Activated CD8-positive, alpha-beta T cell treated with anti-CD3 and anti-CD28 coated beads for 36 hours (primary cell): ENCODE measurements at regions not wholly inside any gene's neighbourhood (a gene's known extent, or its start where the extent isn't known, plus 50 kb on each side); places are given as distances from the start of the nearest gene placed in this dataset.

ENCODE experiments used
- ATAC-seq: fragments of 200-7000 bp; cut with Tn5 transposase; one replicate; pipeline ENCODE4 v1.10.0; 2021; ENCODE audit warnings: mild to moderate bottlenecking, moderate library complexity
- CTCF ChIA-PET: fragments of 350-600 bp; sonication (Branson Sonifier 250); formaldehyde crosslinking; loops from one replicate; lab custom pipeline; 2021; ENCODE audit warnings: antibody characterized with exemption; lab: Charles Lee
- POLR2A ChIA-PET: fragments of 350-600 bp; sonication (Branson Sonifier 250); formaldehyde crosslinking; loops from one replicate; lab custom pipeline; 2021; ENCODE audit warnings: antibody characterized with exemption; lab: Charles Lee
- DNase-seq: peaks from one replicate; pipeline ENCODE4 v3.0.0-alpha.2; 2020
- H3K27ac Mint-ChIP-seq: one replicate; pipeline ENCODE4 v1.8.0; 2021; ENCODE audit warnings: mild to moderate bottlenecking, mixed read lengths
- H3K27me3 Mint-ChIP-seq: one replicate; pipeline ENCODE4 v1.8.0; 2021; ENCODE audit warnings: mixed read lengths
- H3K36me3 Mint-ChIP-seq: one replicate; pipeline ENCODE4 v1.8.0; 2021; ENCODE audit warnings: low read depth, mixed read lengths
- H3K4me1 Mint-ChIP-seq: one replicate; pipeline ENCODE4 v1.8.0; 2021; ENCODE audit warnings: low read depth, mixed read lengths
- H3K4me3 Mint-ChIP-seq: one replicate; pipeline ENCODE4 v1.8.0; 2021; ENCODE audit warnings: mild to moderate bottlenecking, moderate library complexity, mixed read lengths
- H3K9me3 Mint-ChIP-seq: one replicate; pipeline ENCODE4 v1.8.0; 2021; ENCODE audit warnings: mixed read lengths
- CTCF ChIP-seq: fragments of 200-600 bp; IDR thresholded peaks from one replicate; pipeline ENCODE4 v1.8.0; 2022; ENCODE audit warnings: antibody characterized with exemption, mild to moderate bottlenecking
- intact Hi-C: fragments of 100-400 bp; cut with micrococcal nuclease; formaldehyde crosslinking; loops from one replicate; pipeline ENCODE4 v1.10.0; 2022

GRCh38 chr14:85085981-85086380 lies 444.0 kb upstream of the FLRT2 start:
- ChIA-PET CTCF (no interaction called here), POLR2A (no interaction called here)
- Mint-ChIP-seq H3K27ac (no peak overlapping the region), H3K36me3 (no peaks in the 10 kb centered on the region), H3K27me3 (no peaks in the 10 kb centered on the region), H3K4me3 (no peak overlapping the region), H3K9me3 (peaks cover 3% of the 10 kb centered on the region), H3K4me1 (no peaks in the 10 kb centered on the region)
- no peak for ATAC-seq
- intact Hi-C loops = no loop called here
- DNase-seq = no peak
- no peak for TF ChIP-seq CTCF

- Mint-ChIP-seq H3K36me3 (no peaks in the 10 kb centered on the region), H3K27ac (no peak overlapping the region), H3K9me3 (peaks cover 4% of the 10 kb centered on the region), H3K4me3 (no peak overlapping the region), H3K4me1 (no peaks in the 10 kb centered on the region), H3K27me3 (no peaks in the 10 kb centered on the region)
- TF ChIP-seq CTCF = no peak
- intact Hi-C loops = no loop called here
- CTCF ChIA-PET = no interaction called here
- POLR2A ChIA-PET = no interaction called here
- no peak for DNase-seq
- no peak for ATAC-seq
These were observed 442.7 kb upstream of the FLRT2 start for GRCh38 chr14:85087201-85087600.

- no peak for TF ChIP-seq CTCF
- ChIA-PET CTCF (interaction anchor here (0.7 kb wide), 1 partner anchor 22 kb away, joined by 3 read pairs; no protein-coding TSS in a partner anchor), POLR2A (no interaction called here)
- intact Hi-C loops = no loop called here
- peaks cover 4% of the 10 kb centered on the region for H3K9me3 Mint-ChIP-seq
- H3K27me3 Mint-ChIP-seq = no peaks in the 10 kb centered on the region
- DNase-seq (no peak), ATAC-seq (no peak)
- no peaks in the 10 kb centered on the region for H3K4me1 Mint-ChIP-seq
- no peak overlapping the region for H3K4me3 Mint-ChIP-seq
- no peaks in the 10 kb centered on the region for H3K36me3 Mint-ChIP-seq
- no peak overlapping the region for H3K27ac Mint-ChIP-seq
These were observed 441.8 kb upstream of the FLRT2 start for GRCh38 chr14:85088192-85088591.

DNA sequence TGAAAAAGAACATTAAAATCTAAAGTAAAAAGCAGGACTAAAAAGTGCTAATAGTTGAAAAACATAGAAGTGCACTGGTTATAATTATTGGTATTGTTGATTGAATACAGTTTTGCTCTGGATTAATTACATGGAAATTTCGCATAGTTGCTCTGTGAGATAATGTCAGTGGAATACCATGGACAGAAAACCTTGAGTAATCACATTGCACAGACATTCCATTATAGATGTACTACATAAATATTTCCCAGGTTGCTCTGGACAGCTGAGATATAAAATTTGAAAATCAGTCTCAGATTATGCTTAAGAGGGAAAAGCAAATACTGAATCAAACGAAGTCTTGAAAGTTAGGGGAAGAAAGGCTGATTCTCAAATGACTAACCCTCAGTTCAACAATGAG lies 439.3 kb upstream of the FLRT2 start:
- Mint-ChIP-seq H3K9me3 (peaks cover 4% of the 10 kb centered on the region), H3K27ac (no peak overlapping the region), H3K27me3 (no peaks in the 10 kb centered on the region), H3K4me3 (no peak overlapping the region), H3K36me3 (no peaks in the 10 kb centered on the region), H3K4me1 (no peaks in the 10 kb centered on the region)
- no peak for TF ChIP-seq CTCF
- intact Hi-C loops = no loop called here
- DNase-seq (no peak), ATAC-seq (no peak)
- ChIA-PET CTCF (no interaction called here), POLR2A (no interaction called here)

DNA sequence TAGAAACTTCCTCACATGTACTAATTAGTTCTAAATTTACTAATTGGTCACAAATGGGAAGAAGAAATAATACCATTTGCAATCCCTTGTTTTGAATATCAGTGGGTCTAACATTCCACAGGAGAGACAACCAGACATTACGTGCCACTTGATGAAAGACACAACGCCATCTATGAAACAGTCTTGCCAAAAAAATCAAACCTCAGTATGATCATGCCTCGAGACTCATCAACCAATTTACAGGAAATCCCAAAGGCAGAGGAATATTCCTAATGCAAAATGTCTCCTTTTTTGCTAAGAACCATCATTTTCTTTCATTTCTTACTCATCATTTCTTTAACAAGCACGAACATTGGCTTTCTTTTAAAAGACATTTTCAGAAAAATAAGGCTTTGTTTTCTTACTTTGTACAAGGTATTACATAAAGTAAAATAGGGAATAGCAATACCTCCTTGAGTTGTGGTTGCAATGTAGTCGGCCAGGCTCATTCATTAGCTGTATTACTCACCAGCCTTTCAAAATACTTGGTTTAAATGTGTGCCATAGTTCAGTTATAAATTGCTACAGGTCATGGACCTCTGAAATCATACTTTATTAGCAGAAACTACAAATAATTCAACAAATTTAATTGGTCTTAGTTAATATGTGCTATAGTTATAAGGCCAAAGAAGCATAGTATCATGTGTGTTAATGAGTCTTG lies 436.2 kb upstream of the FLRT2 start:
- POLR2A ChIA-PET = no interaction called here
- peaks cover 3% of the 10 kb centered on the region for H3K9me3 Mint-ChIP-seq
- no peaks in the 10 kb centered on the region for H3K4me1 Mint-ChIP-seq
- H3K36me3 Mint-ChIP-seq = no peaks in the 10 kb centered on the region
- no peak overlapping the region for H3K4me3 Mint-ChIP-seq
- intact Hi-C loops = no loop called here
- no peaks in the 10 kb centered on the region for H3K27me3 Mint-ChIP-seq
- DNase-seq (no peak), ATAC-seq (no peak)
- H3K27ac Mint-ChIP-seq = no peak overlapping the region
- CTCF ChIA-PET = no interaction called here
- TF ChIP-seq CTCF = no peak
